H9 (cell line): ENCODE measurements at regions not wholly inside any gene's neighbourhood (a gene's known extent, or its start where the extent isn't known, plus 50 kb on each side); places are given as distances from the start of the nearest gene placed in this dataset.

Source experiments
- DNase-seq: peaks from one replicate; pipeline ENCODE4 v3.0.0-alpha.2; 2017
- H2AFZ ChIP-seq: one replicate; pipeline ENCODE4 v1.6.1; 2013; ENCODE audit warnings: mild to moderate bottlenecking, low read length, control low read depth, moderate library complexity
- H2AK5ac ChIP-seq: 2 replicates; pipeline ENCODE4 v1.6.1; 2013; ENCODE audit warnings: low read length, control low read depth, mixed read lengths; ENCODE audit not compliant: insufficient read length
- H2BK120ac ChIP-seq: one replicate; pipeline ENCODE4 v1.6.1; 2013; ENCODE audit warnings: low read depth, mild to moderate bottlenecking, low read length, control low read depth, inconsistent platforms; ENCODE audit not compliant: poor library complexity, severe bottlenecking
- H2BK12ac ChIP-seq: 2 replicates; pipeline ENCODE4 v1.6.1; 2013; ENCODE audit warnings: low read length, control low read depth, mixed read lengths, low read depth; ENCODE audit not compliant: insufficient read length
- H2BK15ac ChIP-seq: 2 replicates; pipeline ENCODE4 v1.6.1; 2013; ENCODE audit warnings: low read depth, low read length, control low read depth
- H2BK20ac ChIP-seq: one replicate; pipeline ENCODE4 v1.6.1; 2013; ENCODE audit warnings: low read depth, mild to moderate bottlenecking, low read length, control low read depth, inconsistent platforms; ENCODE audit not compliant: poor library complexity, severe bottlenecking
- H2BK5ac ChIP-seq: 2 replicates; pipeline ENCODE4 v1.6.1; 2013; ENCODE audit warnings: low read length, control low read depth, mixed read lengths; ENCODE audit not compliant: insufficient read length
- H3K14ac ChIP-seq: 2 replicates; pipeline ENCODE4 v1.6.1; 2013; ENCODE audit warnings: low read length, control low read depth; ENCODE audit not compliant: insufficient read depth
- H3K18ac ChIP-seq: 2 replicates; pipeline ENCODE4 v1.6.1; 2013; ENCODE audit warnings: low read depth, mild to moderate bottlenecking, mixed read lengths, low read length, control low read depth; ENCODE audit not compliant: insufficient read length
- H3K23ac ChIP-seq: 2 replicates; pipeline ENCODE4 v1.6.1; 2013; ENCODE audit warnings: low read length, control low read depth, mixed read lengths, low read depth; ENCODE audit not compliant: insufficient read length
- H3K23me2 ChIP-seq: 2 replicates; pipeline ENCODE4 v1.6.1; 2013; ENCODE audit warnings: low read depth, mild to moderate bottlenecking, mixed read lengths, low read length, control low read depth; ENCODE audit not compliant: insufficient read length, poor library complexity, severe bottlenecking
- H3K27ac ChIP-seq: 2 replicates; pipeline ENCODE4 v1.5.1; 2013; ENCODE audit warnings: low read length, control low read depth, mixed read lengths, low read depth; ENCODE audit not compliant: insufficient read length
- H3K27me3 ChIP-seq: 2 replicates; pipeline ENCODE4 v1.6.1; 2013; ENCODE audit warnings: low read length, control low read depth, inconsistent platforms; ENCODE audit not compliant: insufficient read depth
- H3K4ac ChIP-seq: 2 replicates; pipeline ENCODE4 v1.6.1; 2013; ENCODE audit warnings: low read depth, mild to moderate bottlenecking, control low read depth, inconsistent platforms, low read length, moderate library complexity
- H3K4me1 ChIP-seq: 2 replicates; pipeline ENCODE4 v1.6.1; 2013; ENCODE audit warnings: low read length, control low read depth, inconsistent platforms; ENCODE audit not compliant: insufficient read depth
- H3K4me2 ChIP-seq: 2 replicates; pipeline ENCODE4 v1.6.1; 2013; ENCODE audit warnings: low read length, control low read depth, mixed read lengths; ENCODE audit not compliant: insufficient read length, insufficient read depth
- H3K56ac ChIP-seq: 2 replicates; pipeline ENCODE4 v1.6.1; 2013; ENCODE audit warnings: low read depth, mild to moderate bottlenecking, mixed read lengths, low read length, control low read depth; ENCODE audit not compliant: insufficient read length
- H3K79me1 ChIP-seq: 2 replicates; pipeline ENCODE4 v1.6.1; 2013; ENCODE audit warnings: low read depth, mild to moderate bottlenecking, moderate library complexity, low read length, control low read depth, inconsistent platforms; ENCODE audit not compliant: insufficient read depth, poor library complexity, severe bottlenecking
- H3K79me2 ChIP-seq: 2 replicates; pipeline ENCODE4 v1.6.1; 2013; ENCODE audit warnings: low read length, control low read depth, inconsistent platforms; ENCODE audit not compliant: insufficient read depth
- H3K9ac ChIP-seq: 2 replicates; pipeline ENCODE4 v1.6.1; 2013; ENCODE audit warnings: low read length, control low read depth, mixed read lengths; ENCODE audit not compliant: insufficient read length; ENCODE audit errors: extremely low read depth
- H3K9me3 ChIP-seq: one replicate; pipeline ENCODE4 v1.6.1; 2013; ENCODE audit warnings: low read depth, low read length, inconsistent platforms; ENCODE audit not compliant: control insufficient read depth
- H3T11ph ChIP-seq: one replicate; pipeline ENCODE4 v1.6.1; 2013; ENCODE audit warnings: mild to moderate bottlenecking, low read length, control low read depth, inconsistent platforms
- H4K20me1 ChIP-seq: one replicate; pipeline ENCODE4 v1.6.1; 2013; ENCODE audit not compliant: control insufficient read depth, insufficient read length, insufficient read depth
- H4K5ac ChIP-seq: 2 replicates; pipeline ENCODE4 v1.6.1; 2013; ENCODE audit warnings: low read depth, mild to moderate bottlenecking, mixed read lengths, low read length, control low read depth; ENCODE audit not compliant: insufficient read length
- H4K8ac ChIP-seq: replicated peaks from 2 replicates; pipeline ENCODE4 v1.6.1; 2013; ENCODE audit warnings: low read length, control low read depth, mixed read lengths, low read depth; ENCODE audit not compliant: insufficient read length
- H4K91ac ChIP-seq: 2 replicates; pipeline ENCODE4 v1.6.1; 2013; ENCODE audit warnings: low read depth, mild to moderate bottlenecking, moderate library complexity, mixed read lengths, low read length, control low read depth; ENCODE audit not compliant: insufficient read length
- H3K27ac Mint-ChIP-seq, 3 experiments: 2 replicates in 2 of 3; 3 replicates in 1 of 3; pipeline ENCODE4 v1.8.0; 2020 to 2021; ENCODE audit warnings: mixed read lengths in 3 of 3, mild to moderate bottlenecking in 1 of 3, moderate library complexity in 1 of 3
- H3K27me3 Mint-ChIP-seq: 2 replicates; pipeline ENCODE4 v1.8.0; 2021; ENCODE audit warnings: low read depth, mild to moderate bottlenecking, moderate library complexity, mixed read lengths
- H3K36me3 Mint-ChIP-seq, 3 experiments: 2 replicates in 2 of 3; 3 replicates in 1 of 3; pipeline ENCODE4 v1.8.0; 2020 to 2021; ENCODE audit warnings: low read depth in 3 of 3, mixed read lengths in 3 of 3; ENCODE audit not compliant: insufficient read depth in 1 of 3
- H3K4me1 Mint-ChIP-seq, 2 experiments: 2 replicates each; pipeline ENCODE4 v1.8.0; 2020; ENCODE audit warnings: mixed read lengths in 2 of 2
- H3K4me3 Mint-ChIP-seq, 2 experiments: 2 replicates in 1 of 2; 3 replicates in 1 of 2; pipeline ENCODE4 v1.8.0; 2020 to 2021; ENCODE audit warnings: mild to moderate bottlenecking in 2 of 2, mixed read lengths in 2 of 2, moderate library complexity in 1 of 2
- H3K9me3 Mint-ChIP-seq, 2 experiments: 2 replicates in 1 of 2; 3 replicates in 1 of 2; pipeline ENCODE4 v1.8.0; 2020; ENCODE audit warnings: mild to moderate bottlenecking in 2 of 2, mixed read lengths in 2 of 2, moderate library complexity in 1 of 2
- CTCF ChIP-seq: fragments of 200-600 bp; sonication (generic); conservative IDR thresholded peaks from 3 replicates; pipeline ENCODE4 v1.8.0; 2021; ENCODE audit warnings: antibody characterized with exemption, mild to moderate bottlenecking
- WGBS: extraction: QIAGEN DNeasy Blood & Tissue Kit; methylation state at CpG from one replicate; pipeline ENCODE4 v1.1.7; 2013; ENCODE audit warnings: missing lambda C conversion rate, low lambda C conversion rate, mixed read lengths; ENCODE audit not compliant: insufficient read length; ENCODE audit errors: extremely low coverage; 5-methylcytosine and 5-hydroxymethylcytosine counted together

- Histone ChIP-seq H2BK12ac (no peak overlapping the region), H2AK5ac (no peak overlapping the region), H3K27me3 (no peaks in the 10 kb centered on the region), H2BK5ac (no peak overlapping the region), H3K18ac (peak overlapping the region; percentile 15), H3K79me2 (no peaks in the 10 kb centered on the region), H3K23me2 (no peaks in the 10 kb centered on the region), H3K79me1 (no peaks in the 10 kb centered on the region), H2BK120ac (no peak overlapping the region), H3K9me3 (no peaks in the 10 kb centered on the region), H4K20me1 (no peaks in the 10 kb centered on the region), H3K23ac (no peak overlapping the region), H3K27ac (no peak overlapping the region), H4K5ac (no peak overlapping the region), H3K4me1 (no peaks in the 10 kb centered on the region), H2BK15ac (no peak overlapping the region), H2BK20ac (no peak overlapping the region), H3K14ac (peak overlapping the region; percentile 23; the same call in 1 of the 2 replicates), H4K8ac (no peak overlapping the region), H2AFZ (no peak overlapping the region), H4K91ac (no peak overlapping the region), H3K4me2 (no peak overlapping the region), H3K56ac (no peak overlapping the region), H3K9ac (no peak overlapping the region), H3T11ph (no peak overlapping the region), H3K4ac (no peak overlapping the region)
- peaks cover 0 to 18% (median 7%) of the 10 kb centered on the region in 3 experiments; a peak in 4 of 7 replicates for H3K36me3 Mint-ChIP-seq
- no peaks in the 10 kb centered on the region for H3K4me1 Mint-ChIP-seq
- H3K27me3 Mint-ChIP-seq, result peaks cover 2% of the 10 kb centered on the region; the same call in 1 of the 2 replicates
- no CpG with 5 or more reads among the region's 8 CpGs for WGBS
- DNase-seq, result peak; percentile 65
- H3K9me3 Mint-ChIP-seq, result peaks cover 14 to 20% of the 10 kb centered on the region in 2 experiments
- no peak for TF ChIP-seq CTCF
- no peak overlapping the region for H3K27ac Mint-ChIP-seq
- no peak overlapping the region for H3K4me3 Mint-ChIP-seq
These were observed 648.5 kb upstream of the PKN2 start for GRCh38 chr1:88035578-88035977.
